T follicular helper cell (primary cell): ENCODE measurements at regions not wholly inside any gene's neighbourhood (a gene's known extent, or its start where the extent isn't known, plus 50 kb on each side); places are given as distances from the start of the nearest gene placed in this dataset.

Experiments
- DNase-seq: peaks from one replicate; pipeline ENCODE4 v3.0.0-alpha.2; 2020; ENCODE audit warnings: low read depth

- DNase-seq, result no peak
Observed at GRCh38 chr17:17398188-17398942, 78.4 kb upstream of the MED9 start.

DNA sequence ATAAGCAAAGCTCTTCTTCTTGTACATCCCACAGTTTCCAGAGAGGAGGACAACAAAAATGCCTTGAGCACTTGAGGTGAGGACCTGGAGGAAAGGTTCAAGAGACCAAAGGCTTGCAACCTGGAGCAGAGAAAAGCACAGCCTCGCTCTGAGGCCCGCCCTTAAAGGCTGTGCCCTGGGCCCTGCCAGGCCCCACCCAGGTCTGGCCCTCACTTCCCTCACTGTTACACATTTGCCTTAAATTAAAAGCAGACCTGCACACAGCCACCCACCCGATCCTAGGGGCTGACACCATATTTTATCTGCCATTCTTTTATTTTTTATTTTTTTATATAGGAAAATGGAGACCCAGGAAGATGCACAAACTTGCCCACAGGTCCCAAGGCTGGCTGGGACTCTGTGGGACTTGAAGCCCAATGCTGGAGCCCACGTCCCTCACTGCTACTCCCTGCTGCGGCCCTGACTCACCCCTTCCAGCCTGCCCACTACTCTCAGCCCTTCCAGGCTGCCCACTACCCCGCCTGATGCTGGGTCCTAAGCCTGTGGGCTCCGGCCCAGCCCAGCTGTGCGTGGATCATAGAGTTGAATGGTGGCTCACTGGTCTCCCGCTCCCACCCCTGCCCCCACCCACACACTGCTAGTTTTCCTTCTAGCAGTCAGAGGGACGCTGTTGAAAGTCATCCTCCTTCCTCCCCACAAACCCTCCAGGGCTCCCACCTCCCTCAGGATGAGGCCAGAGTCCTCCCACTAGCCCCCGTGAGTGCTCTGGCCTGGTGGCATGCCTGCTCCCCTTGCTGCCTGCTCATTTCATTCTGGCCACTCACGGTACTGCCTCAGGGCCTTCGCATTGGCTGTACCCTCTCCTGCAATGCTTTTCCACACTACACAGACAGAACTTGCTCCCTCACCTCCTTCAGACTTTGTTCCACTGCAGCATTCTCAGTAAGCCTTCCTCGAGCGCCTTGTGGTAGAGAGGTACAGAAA, 77.6 kb upstream of the MED9 start:
- DNase-seq, result no peak

DNA sequence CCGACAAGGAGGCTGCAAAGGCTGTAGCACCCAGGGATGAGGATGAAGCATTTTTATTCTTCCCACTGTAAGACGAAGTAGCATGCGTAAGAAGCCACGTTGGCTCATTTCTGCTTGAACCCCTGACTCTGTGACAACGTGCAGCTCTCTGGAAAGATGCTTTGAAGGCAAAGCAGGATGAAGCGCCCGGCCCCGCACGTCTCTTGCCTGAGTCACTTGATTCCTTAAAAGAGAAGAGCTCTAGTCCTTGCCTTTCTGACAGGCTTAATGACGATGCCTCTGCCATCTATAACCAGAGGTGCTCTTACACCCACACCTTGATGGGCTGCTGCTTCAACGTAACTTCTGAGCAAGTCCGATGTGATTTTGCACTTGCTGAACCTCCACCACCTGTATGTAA, 76.7 kb upstream of the MED9 start:
- no peak for DNase-seq

DNA sequence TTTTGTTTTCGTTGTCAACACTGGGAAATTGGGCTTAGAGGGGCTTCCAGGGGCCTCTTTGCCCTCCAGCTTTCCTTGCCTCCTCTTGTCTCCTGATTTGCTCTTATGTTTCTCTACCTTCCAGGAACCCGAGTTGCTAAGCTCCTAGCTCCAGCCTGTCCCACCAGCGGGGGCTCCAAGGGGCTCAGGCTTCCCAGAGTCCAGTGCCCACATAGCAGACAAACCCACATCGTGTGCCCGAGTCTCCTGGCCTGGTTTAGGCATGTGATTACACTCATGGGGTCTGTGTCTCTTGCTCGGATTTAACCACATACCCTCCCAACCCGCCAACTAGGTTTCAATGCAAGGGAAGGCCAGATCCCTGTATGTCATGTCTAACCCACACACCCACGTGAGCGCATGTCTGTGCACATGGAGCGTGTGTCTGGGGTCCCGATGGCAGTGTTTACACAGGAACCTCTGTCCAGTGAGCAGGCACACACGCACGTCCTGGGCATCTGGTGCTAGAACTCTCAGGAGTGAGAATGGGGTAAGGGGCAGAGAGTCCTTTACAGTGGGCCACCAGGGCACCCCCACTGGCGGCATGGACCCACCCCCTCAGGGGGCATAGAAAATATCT, 76.1 kb upstream of the MED9 start:
- DNase-seq, result no peak

- DNase-seq, result no peak
Observed at GRCh38 chr17:17401271-17401781, 75.5 kb upstream of the MED9 start.

GRCh38 chr17:17402558-17402957, 74.2 kb upstream of the MED9 start:
- DNase-seq, result no peak

GRCh38 chr17:17403065-17403464, 73.7 kb upstream of the MED9 start:
- no peak for DNase-seq

DNA sequence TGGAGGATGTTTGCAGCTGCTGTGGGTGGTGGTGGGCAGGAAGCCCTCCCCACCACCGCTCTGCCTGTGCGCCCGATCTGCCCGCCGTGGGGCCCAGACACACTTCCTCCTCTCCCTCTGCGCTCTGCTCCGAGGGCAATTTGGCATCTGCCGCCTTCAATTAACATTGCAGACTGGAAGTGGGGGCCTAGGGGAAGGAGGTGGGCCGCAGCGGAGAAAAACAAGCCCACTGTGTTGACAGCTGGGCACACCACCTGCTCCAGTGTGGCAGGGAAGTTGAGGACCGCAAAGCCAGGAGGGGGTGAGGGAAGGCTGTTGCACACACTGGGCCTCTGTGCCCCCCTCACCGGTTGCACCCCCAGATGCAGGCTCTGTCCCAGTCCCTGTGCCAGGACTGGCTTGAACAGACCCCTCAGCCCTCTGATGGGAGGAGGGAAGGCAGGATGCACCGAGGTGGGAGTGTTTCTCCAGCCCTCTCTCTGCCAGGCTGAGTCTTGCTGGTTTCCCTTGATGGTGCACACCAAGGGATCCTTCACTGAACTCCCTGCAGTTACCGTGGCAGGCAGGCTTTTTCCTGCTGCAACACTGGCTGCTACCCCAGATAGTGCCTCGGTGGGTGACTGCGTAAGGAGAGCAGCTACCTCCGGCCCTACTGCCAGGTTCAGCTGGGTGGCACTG, 72.8 kb upstream of the MED9 start:
- DNase-seq, result peak; percentile 20

- no peak for DNase-seq
Observed at GRCh38 chr17:17405673-17406072, 71.1 kb upstream of the MED9 start.

- DNase-seq, result no peak
Observed at GRCh38 chr17:17406225-17406624, 70.6 kb upstream of the MED9 start.

- DNase-seq, result no peak
Observed at GRCh38 chr17:17408236-17408794, 68.5 kb upstream of the MED9 start.

DNA sequence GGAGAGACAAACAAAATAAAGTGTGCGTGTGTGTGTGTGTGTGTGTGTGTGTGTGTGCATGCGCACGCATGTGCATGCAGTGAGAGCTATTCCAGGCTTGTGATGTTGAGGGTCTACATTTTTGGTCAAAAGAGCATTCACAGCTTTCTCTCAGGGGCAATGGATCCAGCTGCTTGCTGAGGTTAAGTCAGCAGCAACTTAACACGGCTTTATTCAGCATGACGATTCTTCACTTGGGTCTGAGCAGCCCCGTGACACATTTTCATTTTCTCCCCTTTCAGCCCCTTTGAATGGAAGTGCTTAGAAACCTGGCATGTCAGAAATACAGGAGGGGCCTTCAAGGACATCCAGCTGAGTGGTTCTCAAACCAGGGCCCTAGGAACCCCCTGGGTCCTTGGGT, 66.4 kb upstream of the MED9 start:
- no peak for DNase-seq

DNA sequence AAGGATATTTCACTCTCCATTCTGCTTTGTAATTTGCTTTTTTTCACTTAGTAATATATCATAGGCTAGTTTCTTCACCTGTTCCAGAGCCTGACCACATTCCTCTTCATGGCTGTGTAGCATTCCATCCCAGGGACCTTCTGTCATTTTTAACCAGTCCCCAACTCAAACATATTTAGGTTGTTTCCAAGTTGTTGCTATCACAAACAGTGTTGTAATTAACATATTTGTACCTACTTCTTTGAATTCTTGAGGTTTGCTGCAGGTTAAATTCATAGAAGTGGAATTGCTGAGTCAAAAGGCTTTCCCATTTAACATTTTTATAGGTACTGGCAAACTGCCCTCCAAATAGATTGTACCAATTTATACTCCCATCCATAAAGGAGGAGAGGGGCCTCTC, 65.1 kb upstream of the MED9 start:
- no peak for DNase-seq

DNA sequence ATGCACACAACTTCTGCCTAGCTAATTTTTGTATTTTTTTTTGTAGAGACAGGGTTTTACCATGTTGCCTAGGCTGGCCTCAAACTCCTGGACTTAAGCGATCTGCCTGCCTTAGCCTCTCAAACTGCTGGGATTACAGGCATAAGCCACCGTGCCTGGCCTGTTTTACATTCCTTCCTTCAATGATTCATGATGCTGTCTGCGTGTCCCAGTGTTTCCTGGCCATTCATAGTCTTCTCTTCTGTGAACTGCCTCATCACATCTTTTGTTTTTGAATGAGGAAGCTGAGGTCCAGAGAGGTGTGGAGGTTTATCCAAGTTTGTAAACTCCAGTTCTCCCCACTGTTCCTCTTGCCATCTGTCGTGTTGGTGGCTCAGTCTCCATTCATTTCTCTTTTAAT, 64.5 kb upstream of the MED9 start:
- no peak for DNase-seq

GRCh38 chr17:17413215-17413792, 63.5 kb upstream of the MED9 start:
- DNase-seq, result no peak

DNA sequence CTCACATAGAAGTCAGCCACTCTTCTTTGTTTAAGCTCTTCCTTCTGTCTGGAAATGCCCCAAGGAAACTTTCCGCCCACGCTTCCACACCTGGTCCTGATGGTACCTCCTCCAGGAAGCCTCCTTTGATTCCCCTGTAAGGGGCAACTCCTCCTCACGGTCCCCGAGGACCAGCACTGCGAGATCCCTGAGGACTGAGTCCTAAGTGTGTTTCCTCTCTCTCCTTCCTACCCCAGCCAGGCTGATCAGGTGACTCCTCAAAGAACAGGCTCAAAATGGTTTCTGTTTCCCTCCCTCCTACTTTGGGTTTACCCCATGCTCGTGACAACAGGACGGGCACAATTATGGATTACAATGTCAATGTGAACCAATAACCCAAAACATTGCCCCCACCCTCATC, 63.0 kb upstream of the MED9 start:
- DNase-seq, result no peak

GRCh38 chr17:17414341-17414805, 62.4 kb upstream of the MED9 start:
- DNase-seq, result no peak

DNA sequence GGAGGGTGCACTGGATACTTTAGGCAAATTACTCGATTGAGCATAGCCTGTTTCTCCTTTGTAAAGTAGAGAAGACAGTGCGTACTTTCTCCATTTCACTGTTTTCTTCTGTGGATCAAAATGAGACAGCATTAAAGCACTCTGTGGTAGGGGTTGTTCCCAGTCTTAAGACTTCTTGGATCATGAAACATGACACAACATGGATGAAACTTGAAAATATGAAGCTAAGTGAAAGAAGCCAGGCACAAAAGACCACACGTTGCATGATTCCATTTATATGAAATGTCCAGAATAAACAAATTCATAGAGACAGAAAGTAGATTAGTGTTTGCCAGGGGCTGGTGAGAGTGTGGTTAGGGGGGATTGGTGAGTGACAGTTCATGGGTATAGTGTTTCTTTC, 61.8 kb upstream of the MED9 start:
- DNase-seq, result no peak

- DNase-seq, result no peak
Observed at GRCh38 chr17:17416007-17416399, 60.8 kb upstream of the MED9 start.

GRCh38 chr17:17416400-17417360, 60.1 kb upstream of the MED9 start:
- DNase-seq, result no peak
